PFSK-1 (cell line): ENCODE measurements at regions not wholly inside any gene's neighbourhood (a gene's known extent, or its start where the extent isn't known, plus 50 kb on each side); places are given as distances from the start of the nearest gene placed in this dataset.

Experiments used
- FOXP2 ChIP-seq: optimal IDR thresholded peaks from 2 replicates; pipeline ENCODE3; 2011; ENCODE audit warnings: borderline replicate concordance, control low read depth, inconsistent platforms; ENCODE audit not compliant: insufficient read depth; ENCODE audit errors: extremely low read length, extremely low read depth
- POLR2AphosphoS5 ChIP-seq: IDR thresholded peaks from 2 replicates; pipeline ENCODE4 v1.6.1; 2012; ENCODE audit warnings: low read depth, mild to moderate bottlenecking, control low read depth, low read length, moderate library complexity
- SIN3A ChIP-seq: IDR thresholded peaks from 2 replicates; pipeline ENCODE4 v1.6.1; 2012; ENCODE audit warnings: mild to moderate bottlenecking, low read length, moderate library complexity, borderline replicate concordance; ENCODE audit not compliant: insufficient read depth
- TAF1 ChIP-seq: IDR thresholded peaks from 2 replicates; pipeline ENCODE4 v1.6.1; 2012; ENCODE audit warnings: low read length, control low read depth, borderline replicate concordance; ENCODE audit not compliant: insufficient read depth
- TF ChIP-seq, protein P1 (sequence below), 2 experiments: IDR thresholded peaks; 2 replicates each; pipeline versions ENCODE4 v1.6.1 to v1.8.0; 2011 to 2012; ENCODE audit warnings: low read depth in 2 of 2, low read length in 2 of 2, control low read depth in 1 of 2, inconsistent platforms in 1 of 2, mild to moderate bottlenecking in 1 of 2, moderate library complexity in 1 of 2; ENCODE audit not compliant: insufficient read depth in 1 of 2

DNA sequence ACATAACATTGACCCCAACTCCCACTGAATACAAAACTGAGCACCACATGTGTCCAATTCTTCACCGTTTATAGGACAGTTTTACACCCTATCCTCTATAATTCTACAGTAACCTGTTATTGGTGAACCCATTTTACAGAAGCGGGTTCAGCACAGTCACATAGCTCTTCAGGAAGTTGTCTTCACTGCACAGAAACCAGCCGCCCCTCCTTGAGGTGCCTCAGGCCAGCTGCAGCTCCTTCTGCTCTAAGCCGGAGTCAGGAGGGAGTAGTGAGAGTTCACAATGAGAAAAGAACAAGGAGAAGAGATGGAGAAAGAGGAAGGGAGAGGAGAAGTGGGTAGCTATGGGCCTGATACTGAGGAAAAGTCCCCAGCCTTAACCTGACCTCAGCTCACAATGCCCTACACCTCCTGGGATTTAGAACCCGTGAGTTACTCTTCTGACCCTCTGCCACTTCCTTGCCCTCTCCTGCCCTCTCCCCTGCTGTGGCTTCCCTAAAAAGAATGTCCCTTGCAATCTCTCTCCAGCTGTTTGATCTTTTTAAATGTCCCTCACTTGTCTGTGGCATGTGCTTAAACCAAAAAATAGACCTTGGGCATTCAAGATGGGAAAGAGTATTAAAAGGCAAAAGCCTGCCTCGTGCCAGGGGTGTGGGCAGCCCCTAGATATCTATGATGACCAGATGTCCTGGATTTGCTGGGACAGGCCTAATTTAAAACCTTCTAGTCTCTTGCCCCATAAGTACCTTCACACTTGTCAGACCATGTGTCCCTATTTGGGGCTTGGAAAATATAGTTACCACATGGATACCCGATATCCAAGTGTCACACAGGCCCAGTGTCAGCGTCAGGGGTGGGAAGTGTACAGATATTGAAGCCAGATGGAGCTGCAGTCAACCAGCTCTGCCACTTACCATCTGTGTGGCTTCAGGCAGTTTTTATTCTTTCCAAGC lies 71.3 kb upstream of the HES1 start:
- no peak for TF ChIP-seq POLR2AphosphoS5
- TF ChIP-seq TAF1 = no peak
- no peak for TF ChIP-seq SIN3A
- TF ChIP-seq FOXP2 = no peak
- TF ChIP-seq, protein P1, sequence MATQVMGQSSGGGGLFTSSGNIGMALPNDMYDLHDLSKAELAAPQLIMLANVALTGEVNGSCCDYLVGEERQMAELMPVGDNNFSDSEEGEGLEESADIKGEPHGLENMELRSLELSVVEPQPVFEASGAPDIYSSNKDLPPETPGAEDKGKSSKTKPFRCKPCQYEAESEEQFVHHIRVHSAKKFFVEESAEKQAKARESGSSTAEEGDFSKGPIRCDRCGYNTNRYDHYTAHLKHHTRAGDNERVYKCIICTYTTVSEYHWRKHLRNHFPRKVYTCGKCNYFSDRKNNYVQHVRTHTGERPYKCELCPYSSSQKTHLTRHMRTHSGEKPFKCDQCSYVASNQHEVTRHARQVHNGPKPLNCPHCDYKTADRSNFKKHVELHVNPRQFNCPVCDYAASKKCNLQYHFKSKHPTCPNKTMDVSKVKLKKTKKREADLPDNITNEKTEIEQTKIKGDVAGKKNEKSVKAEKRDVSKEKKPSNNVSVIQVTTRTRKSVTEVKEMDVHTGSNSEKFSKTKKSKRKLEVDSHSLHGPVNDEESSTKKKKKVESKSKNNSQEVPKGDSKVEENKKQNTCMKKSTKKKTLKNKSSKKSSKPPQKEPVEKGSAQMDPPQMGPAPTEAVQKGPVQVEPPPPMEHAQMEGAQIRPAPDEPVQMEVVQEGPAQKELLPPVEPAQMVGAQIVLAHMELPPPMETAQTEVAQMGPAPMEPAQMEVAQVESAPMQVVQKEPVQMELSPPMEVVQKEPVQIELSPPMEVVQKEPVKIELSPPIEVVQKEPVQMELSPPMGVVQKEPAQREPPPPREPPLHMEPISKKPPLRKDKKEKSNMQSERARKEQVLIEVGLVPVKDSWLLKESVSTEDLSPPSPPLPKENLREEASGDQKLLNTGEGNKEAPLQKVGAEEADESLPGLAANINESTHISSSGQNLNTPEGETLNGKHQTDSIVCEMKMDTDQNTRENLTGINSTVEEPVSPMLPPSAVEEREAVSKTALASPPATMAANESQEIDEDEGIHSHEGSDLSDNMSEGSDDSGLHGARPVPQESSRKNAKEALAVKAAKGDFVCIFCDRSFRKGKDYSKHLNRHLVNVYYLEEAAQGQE (IDR thresholded peaks at IDR 0.05; ENCODE audit: insufficient read depth in 1 of 2, low read depth in 2 of 2, low read length in 2 of 2) = no peak

DNA sequence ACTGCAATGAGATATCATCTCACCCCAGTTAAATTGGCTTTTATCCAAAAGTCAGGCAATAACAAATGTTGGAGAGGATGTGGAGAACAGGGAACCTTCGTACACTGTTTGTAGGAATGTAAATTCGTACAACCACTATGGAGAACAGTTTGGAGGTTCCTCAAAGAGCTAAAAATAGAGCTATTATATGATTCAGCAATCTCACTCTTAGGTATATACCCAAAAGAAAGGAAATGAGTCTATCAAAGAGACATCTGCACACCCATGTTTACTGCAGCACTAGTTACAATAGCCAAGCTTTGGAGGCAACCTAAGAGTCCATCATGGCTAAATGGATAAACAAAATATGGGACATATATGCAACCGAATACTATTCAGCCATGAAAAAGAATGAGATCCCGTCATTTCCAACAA lies 68.0 kb upstream of the HES1 start:
- no peak for TF ChIP-seq FOXP2
- no peak for TF ChIP-seq SIN3A
- TF ChIP-seq POLR2AphosphoS5 = no peak
- TF ChIP-seq TAF1 = no peak
- TF ChIP-seq, protein P1 (IDR thresholded peaks at IDR 0.05; ENCODE audit: insufficient read depth in 1 of 2, low read depth in 2 of 2, low read length in 2 of 2) = no peak

DNA sequence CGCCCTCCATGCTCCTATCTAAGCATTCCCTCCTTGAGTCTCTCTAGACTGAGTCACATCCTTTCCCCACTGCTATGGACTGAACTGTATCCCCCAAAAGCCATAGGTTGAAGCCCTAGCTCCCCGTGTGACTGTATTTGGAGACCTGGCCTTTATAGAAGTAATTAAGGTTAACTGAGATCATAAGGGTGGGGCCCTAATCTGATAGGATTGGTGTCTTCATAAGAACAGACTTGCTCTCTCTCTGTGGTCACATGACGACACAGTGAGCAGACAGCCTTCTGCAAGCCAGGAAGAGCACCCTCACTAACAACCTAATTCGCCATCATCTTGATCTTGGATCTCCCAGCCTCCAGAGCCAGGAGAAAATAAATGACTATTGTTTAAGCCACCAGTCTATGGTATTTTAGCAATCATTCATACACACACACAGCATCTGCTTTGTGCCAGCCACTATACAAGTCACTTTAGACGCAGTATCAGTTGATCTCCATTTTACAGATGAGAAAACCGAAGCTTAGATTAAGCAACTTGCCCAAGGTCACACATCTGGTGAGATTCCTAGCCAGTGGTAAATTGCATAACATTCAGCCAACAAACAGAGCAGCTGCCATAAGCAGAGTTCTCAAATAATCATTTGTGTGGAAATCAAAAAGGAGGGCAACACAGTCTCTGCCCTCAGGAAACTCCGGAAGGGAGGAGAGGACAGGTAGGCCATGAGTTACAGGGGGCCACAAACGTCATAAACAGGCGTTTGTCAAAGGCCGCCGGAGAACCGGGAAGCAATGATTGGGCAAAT lies 66.3 kb upstream of the HES1 start:
- TF ChIP-seq FOXP2 (no peak), POLR2AphosphoS5 (no peak), TAF1 (no peak), SIN3A (no peak)
- TF ChIP-seq, protein P1 (IDR thresholded peaks at IDR 0.05; ENCODE audit: insufficient read depth in 1 of 2, low read depth in 2 of 2, low read length in 2 of 2) = no peak

DNA sequence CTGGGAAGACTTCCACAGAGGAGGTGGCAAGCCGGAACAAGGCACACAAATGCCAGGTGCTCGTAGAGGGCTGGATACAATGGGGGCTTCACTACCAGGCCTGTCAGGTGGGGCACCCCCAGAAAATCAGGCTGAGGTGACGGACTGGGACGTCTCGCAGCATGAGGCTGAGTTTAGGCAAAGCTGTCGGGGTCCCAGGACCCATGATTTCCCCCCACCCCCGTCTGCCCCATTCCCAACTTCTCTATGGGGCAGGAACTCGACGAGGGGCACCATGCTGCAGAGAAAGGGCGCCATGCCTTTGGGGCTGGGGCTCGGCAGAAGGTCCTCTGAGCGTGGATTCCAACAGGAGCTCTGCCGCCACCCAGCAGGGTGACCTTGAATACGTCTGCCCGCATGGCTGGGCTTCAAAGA lies 65.7 kb upstream of the HES1 start:
- no peak for TF ChIP-seq POLR2AphosphoS5
- no peak for TF ChIP-seq FOXP2
- TF ChIP-seq SIN3A = no peak
- TF ChIP-seq, protein P1 (IDR thresholded peaks at IDR 0.05; ENCODE audit: insufficient read depth in 1 of 2, low read depth in 2 of 2, low read length in 2 of 2) = no peak
- no peak for TF ChIP-seq TAF1
